Prostate gland (tissue), 2 donors: ENCODE measurements at regions not wholly inside any gene's neighbourhood (a gene's known extent, or its start where the extent isn't known, plus 50 kb on each side); places are given as distances from the start of the nearest gene placed in this dataset.
A peak's percentile ranks its signal among the peaks of the same experiment; 100 is the strongest.

Experiments used
- DNase-seq: peaks from one replicate; pipeline ENCODE4 v3.0.0-alpha.2; 2019; ENCODE audit warnings: low spot score
- H3K27ac ChIP-seq, 2 donors: fragments of 200-600 bp; sonication (generic); 2 replicates each; pipeline ENCODE4 v1.5.1; 2017 to 2019
- H3K27me3 ChIP-seq: fragments of 200-600 bp; sonication (generic); replicated peaks from 2 replicates; pipeline ENCODE4 v1.5.1; 2019; ENCODE audit not compliant: insufficient read depth
- H3K36me3 ChIP-seq, 2 donors: fragments of 200-600 bp; sonication (generic); 1 replicate in 1 of 2; 2 replicates in 1 of 2; pipeline versions ENCODE4 v1.5.1 to v1.8.1; 2017 to 2019
- H3K4me1 ChIP-seq: fragments of 200-600 bp; sonication (generic); replicated peaks from 2 replicates; pipeline ENCODE4 v1.5.1; 2019
- H3K4me3 ChIP-seq, 2 donors: fragments of 200-600 bp; sonication (generic); 2 replicates each; pipeline ENCODE4 v1.5.1; 2017 to 2019
- H3K9me3 ChIP-seq: fragments of 200-600 bp; sonication (generic); 2 replicates; pipeline ENCODE4 v1.5.1; 2017
- POLR2A ChIP-seq: fragments of 450-650 bp; IDR thresholded peaks from one replicate; pipeline ENCODE4 v1.6.1; 2016; ENCODE audit warnings: antibody characterized with exemption, mild to moderate bottlenecking
- POLR2AphosphoS5 ChIP-seq: sonication (generic); formaldehyde crosslinking; IDR thresholded peaks from one replicate; pipeline ENCODE4 v1.6.1; 2017; ENCODE audit warnings: antibody characterized with exemption
- WGBS: methylation state at CpG from one replicate; pipeline ENCODE4 v1.1.5; 2018; 5-methylcytosine and 5-hydroxymethylcytosine counted together
- intact Hi-C: fragments of 100-400 bp; cut with DNase I; formaldehyde crosslinking; loops from one replicate; pipeline ENCODE4 v1.14.2; 2022
- TF ChIP-seq, protein P1 (sequence below), 4 experiments: fragments of 200-600 bp in 2 of 4; fragments of 450-650 bp in 2 of 4; sonication (generic) in 2 of 4; IDR thresholded peaks; 1 replicate in 3 of 4; 2 replicates in 1 of 4; pipeline ENCODE4 v1.5.1; 2016 to 2019; ENCODE audit warnings: antibody characterized with exemption in 4 of 4, mild to moderate bottlenecking in 2 of 4, moderate library complexity in 2 of 4

DNA sequence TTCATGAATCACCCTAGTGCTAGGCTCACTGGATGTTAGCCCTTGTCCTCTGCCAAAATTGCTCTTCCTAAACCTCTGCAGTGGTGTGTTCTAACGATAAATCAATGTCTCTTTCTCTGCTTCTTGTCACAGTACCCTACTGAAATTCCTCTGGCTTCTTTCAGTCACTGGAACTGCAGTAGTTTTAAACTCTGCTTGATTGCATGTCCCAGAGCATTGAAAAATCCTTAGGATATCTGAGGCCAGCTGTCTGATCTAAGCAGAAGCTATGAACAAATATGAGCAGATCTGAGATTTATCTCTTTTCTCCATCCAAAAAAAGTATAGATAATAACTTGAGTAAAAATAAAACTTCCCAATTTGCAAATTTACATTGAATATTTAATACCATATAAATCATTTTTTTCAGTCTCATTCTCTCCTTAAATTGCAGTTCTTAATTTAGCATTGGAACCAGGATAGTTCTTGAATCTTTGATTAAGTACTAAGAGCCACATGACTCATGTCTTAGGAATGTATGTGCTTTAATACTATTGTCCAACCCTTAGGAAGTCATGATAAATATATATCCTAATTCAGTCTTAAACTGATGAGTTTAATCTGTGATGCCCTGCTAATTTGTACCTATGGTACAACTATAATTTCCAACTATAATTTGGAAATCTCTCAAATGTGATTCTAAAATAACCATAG is 169.7 kb downstream of the PDHA2 start:
- DNase-seq: no peak
- intact Hi-C loops: no loop called here
- Histone ChIP-seq H3K9me3 (no peaks in the 10 kb centered on the region), H3K27me3 (peaks cover 3% of the 10 kb centered on the region), H3K4me1 (no peaks in the 10 kb centered on the region), H3K27ac (no peak overlapping the region), H3K36me3 (no peaks in the 10 kb centered on the region), H3K4me3 (no peak overlapping the region)
- 86% methylated on average over 1 of the region's 1 CpG for WGBS
- TF ChIP-seq, protein P1, sequence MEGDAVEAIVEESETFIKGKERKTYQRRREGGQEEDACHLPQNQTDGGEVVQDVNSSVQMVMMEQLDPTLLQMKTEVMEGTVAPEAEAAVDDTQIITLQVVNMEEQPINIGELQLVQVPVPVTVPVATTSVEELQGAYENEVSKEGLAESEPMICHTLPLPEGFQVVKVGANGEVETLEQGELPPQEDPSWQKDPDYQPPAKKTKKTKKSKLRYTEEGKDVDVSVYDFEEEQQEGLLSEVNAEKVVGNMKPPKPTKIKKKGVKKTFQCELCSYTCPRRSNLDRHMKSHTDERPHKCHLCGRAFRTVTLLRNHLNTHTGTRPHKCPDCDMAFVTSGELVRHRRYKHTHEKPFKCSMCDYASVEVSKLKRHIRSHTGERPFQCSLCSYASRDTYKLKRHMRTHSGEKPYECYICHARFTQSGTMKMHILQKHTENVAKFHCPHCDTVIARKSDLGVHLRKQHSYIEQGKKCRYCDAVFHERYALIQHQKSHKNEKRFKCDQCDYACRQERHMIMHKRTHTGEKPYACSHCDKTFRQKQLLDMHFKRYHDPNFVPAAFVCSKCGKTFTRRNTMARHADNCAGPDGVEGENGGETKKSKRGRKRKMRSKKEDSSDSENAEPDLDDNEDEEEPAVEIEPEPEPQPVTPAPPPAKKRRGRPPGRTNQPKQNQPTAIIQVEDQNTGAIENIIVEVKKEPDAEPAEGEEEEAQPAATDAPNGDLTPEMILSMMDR (IDR thresholded peaks at IDR 0.05): no peak
- TF ChIP-seq POLR2A (no peak), POLR2AphosphoS5 (no peak)

- intact Hi-C loops: no loop called here
- H3K4me3 ChIP-seq: no peak overlapping the region
- peaks cover 3% of the 10 kb centered on the region for H3K27me3 ChIP-seq
Measured at GRCh38 chr4:96012687-96013086, 172.8 kb downstream of the PDHA2 start.

DNA sequence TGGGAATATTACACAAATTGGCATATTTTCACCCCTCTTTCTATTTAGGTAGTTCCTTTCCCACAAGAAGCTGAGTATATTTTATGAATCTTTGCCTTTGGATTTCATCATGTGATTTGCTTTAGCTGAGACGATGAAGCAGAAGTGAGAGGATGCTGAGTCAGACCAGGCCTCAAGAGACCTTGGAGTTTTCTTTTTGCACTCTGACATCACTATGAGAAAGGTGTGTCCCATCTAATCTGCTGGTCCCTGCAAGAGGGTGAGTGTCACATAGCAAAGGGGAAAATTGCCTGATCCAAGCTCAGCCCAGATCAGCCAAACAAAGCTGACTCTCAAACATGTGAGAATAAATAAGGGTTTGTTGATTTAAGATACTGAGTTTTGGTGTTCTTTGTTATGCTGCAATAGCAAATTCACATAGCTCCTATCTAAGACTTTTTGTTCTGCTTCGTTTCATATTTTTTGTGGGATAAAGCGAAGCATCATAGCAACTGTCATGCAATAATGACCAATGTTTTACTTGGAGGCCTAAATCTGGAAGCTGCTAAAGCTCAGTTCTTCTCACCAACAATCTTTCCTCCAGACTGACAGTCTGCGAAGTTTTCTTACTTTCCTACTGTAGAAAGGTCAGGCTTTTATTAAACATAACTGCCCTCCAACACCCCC is 176.9 kb downstream of the PDHA2 start:
- H3K27ac ChIP-seq: no peak overlapping the region
- no peaks in the 10 kb centered on the region for H3K36me3 ChIP-seq
- TF ChIP-seq POLR2AphosphoS5 (no peak), POLR2A (no peak)
- TF ChIP-seq, protein P1 (IDR thresholded peaks at IDR 0.05): no peak
- 72% methylated on average over 4 of the region's 4 CpGs for WGBS
- DNase-seq: no peak
- intact Hi-C loops: no loop called here
- H3K27me3 ChIP-seq: no peaks in the 10 kb centered on the region
- H3K4me3 ChIP-seq: no peak overlapping the region
- no peaks in the 10 kb centered on the region for H3K4me1 ChIP-seq
- no peaks in the 10 kb centered on the region for H3K9me3 ChIP-seq

More at GRCh38 chr4:96012687-96013086, 172.8 kb downstream of the PDHA2 start:
- no peaks in the 10 kb centered on the region for H3K4me1 ChIP-seq
- H3K9me3 ChIP-seq: no peaks in the 10 kb centered on the region
- 28% methylated on average over 2 of the region's 2 CpGs for WGBS
- H3K36me3 ChIP-seq: no peaks in the 10 kb centered on the region
- no peak for TF ChIP-seq POLR2A
- TF ChIP-seq, protein P1 (IDR thresholded peaks at IDR 0.05): no peak
- no peak for TF ChIP-seq POLR2AphosphoS5
- DNase-seq: no peak
- no peak overlapping the region for H3K27ac ChIP-seq

DNA sequence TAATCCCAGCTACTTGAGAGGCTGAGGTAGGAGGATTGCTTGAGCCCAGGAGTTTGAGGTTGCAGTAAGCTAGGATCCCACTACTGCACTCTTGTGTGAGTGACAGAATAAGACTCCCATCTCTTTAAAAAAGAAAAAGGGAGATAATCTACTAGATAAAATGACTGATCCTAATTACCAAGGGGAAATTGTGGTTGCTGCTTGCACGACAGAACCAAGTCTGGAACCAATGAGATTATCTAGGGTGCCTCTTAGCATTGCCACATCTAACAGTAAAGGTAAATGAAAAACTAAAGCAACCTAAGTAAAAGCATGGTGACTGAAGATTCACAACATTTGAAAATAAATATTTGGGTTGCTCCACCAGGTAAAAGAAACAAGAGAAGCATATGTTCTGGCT is 185.1 kb downstream of the PDHA2 start:
- Histone ChIP-seq H3K27me3 (no peaks in the 10 kb centered on the region), H3K4me1 (no peaks in the 10 kb centered on the region), H3K36me3 (no peaks in the 10 kb centered on the region), H3K4me3 (no peak overlapping the region), H3K9me3 (no peaks in the 10 kb centered on the region), H3K27ac (no peak overlapping the region)
- intact Hi-C loops: no loop called here
- 53% methylated on average over 1 of the region's 1 CpG for WGBS
- TF ChIP-seq POLR2A (no peak), POLR2AphosphoS5 (no peak)
- TF ChIP-seq, protein P1 (IDR thresholded peaks at IDR 0.05): no peak
- DNase-seq: no peak

GRCh38 chr4:96035727-96036126 is 195.8 kb downstream of the PDHA2 start:
- no peaks in the 10 kb centered on the region for H3K4me1 ChIP-seq
- TF ChIP-seq POLR2A (no peak), POLR2AphosphoS5 (no peak)
- TF ChIP-seq, protein P1 (IDR thresholded peaks at IDR 0.05): peak in 3 of 4 experiments; percentile 7 to 33 (median 13)
- no peak overlapping the region for H3K4me3 ChIP-seq
- H3K36me3 ChIP-seq: no peaks in the 10 kb centered on the region
- no peak for DNase-seq
- intact Hi-C loops: no loop called here
- no peaks in the 10 kb centered on the region for H3K9me3 ChIP-seq
- H3K27me3 ChIP-seq: no peaks in the 10 kb centered on the region
- no peak overlapping the region for H3K27ac ChIP-seq
